Neural crest cell (in vitro differentiated cells): ENCODE measurements at regions not wholly inside any gene's neighbourhood (a gene's known extent, or its start where the extent isn't known, plus 50 kb on each side); places are given as distances from the start of the nearest gene placed in this dataset.

Experiments used
- DNase-seq: peaks from one replicate; pipeline ENCODE4 v3.0.0; 2021; ENCODE audit warnings: low read depth, mixed read lengths, low spot score
- H3K27ac Mint-ChIP-seq: one replicate; pipeline ENCODE4 v1.8.0; 2021; ENCODE audit warnings: mild to moderate bottlenecking, mixed read lengths; ENCODE audit not compliant: unreplicated experiment
- H3K27me3 Mint-ChIP-seq: 2 replicates; pipeline ENCODE4 v1.8.0; 2021; ENCODE audit warnings: low read depth, mild to moderate bottlenecking, mixed read lengths
- H3K36me3 Mint-ChIP-seq: 2 replicates; pipeline ENCODE4 v1.8.0; 2021; ENCODE audit warnings: low read depth, mild to moderate bottlenecking, mixed read lengths
- H3K4me1 Mint-ChIP-seq: 2 replicates; pipeline ENCODE4 v1.8.0; 2021; ENCODE audit warnings: mixed read lengths
- H3K4me3 Mint-ChIP-seq: one replicate; pipeline ENCODE4 v1.8.0; 2021; ENCODE audit warnings: mild to moderate bottlenecking, mixed read lengths
- H3K9me3 Mint-ChIP-seq: 2 replicates; pipeline ENCODE4 v1.8.0; 2021; ENCODE audit warnings: mixed read lengths
- TF ChIP-seq, protein P1 (sequence below): fragments of 200-600 bp; sonication (generic); conservative IDR thresholded peaks from 2 replicates; pipeline ENCODE4 v1.5.0; 2021; ENCODE audit warnings: antibody characterized with exemption, mild to moderate bottlenecking

DNA sequence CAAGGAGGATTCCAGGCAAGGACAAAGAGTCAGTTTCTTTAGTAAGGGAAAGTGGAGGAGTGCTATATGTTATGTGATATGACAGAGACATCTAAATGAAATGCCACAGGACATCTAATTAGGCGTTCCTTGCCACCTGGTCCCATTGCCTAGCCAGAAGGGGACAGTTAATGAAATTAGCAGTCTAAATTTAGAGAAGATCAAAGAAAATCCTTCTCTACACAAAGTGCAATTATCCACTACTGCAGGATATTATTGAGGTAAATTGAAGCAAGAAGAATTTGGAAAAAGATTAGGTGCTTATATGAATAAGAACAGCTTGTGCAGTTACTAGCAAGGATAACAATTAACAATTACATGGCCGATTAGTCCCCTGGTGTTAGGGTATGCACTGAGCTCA lies 495.3 kb upstream of the NMUR2 start:
- TF ChIP-seq, protein P1, sequence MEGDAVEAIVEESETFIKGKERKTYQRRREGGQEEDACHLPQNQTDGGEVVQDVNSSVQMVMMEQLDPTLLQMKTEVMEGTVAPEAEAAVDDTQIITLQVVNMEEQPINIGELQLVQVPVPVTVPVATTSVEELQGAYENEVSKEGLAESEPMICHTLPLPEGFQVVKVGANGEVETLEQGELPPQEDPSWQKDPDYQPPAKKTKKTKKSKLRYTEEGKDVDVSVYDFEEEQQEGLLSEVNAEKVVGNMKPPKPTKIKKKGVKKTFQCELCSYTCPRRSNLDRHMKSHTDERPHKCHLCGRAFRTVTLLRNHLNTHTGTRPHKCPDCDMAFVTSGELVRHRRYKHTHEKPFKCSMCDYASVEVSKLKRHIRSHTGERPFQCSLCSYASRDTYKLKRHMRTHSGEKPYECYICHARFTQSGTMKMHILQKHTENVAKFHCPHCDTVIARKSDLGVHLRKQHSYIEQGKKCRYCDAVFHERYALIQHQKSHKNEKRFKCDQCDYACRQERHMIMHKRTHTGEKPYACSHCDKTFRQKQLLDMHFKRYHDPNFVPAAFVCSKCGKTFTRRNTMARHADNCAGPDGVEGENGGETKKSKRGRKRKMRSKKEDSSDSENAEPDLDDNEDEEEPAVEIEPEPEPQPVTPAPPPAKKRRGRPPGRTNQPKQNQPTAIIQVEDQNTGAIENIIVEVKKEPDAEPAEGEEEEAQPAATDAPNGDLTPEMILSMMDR: no peak
- no peak for DNase-seq
- H3K4me1 Mint-ChIP-seq: no peaks in the 10 kb centered on the region
- H3K27me3 Mint-ChIP-seq: no peaks in the 10 kb centered on the region
- H3K27ac Mint-ChIP-seq: no peak overlapping the region
- H3K9me3 Mint-ChIP-seq: no peaks in the 10 kb centered on the region
- no peak overlapping the region for H3K4me3 Mint-ChIP-seq
- H3K36me3 Mint-ChIP-seq: no peaks in the 10 kb centered on the region

DNA sequence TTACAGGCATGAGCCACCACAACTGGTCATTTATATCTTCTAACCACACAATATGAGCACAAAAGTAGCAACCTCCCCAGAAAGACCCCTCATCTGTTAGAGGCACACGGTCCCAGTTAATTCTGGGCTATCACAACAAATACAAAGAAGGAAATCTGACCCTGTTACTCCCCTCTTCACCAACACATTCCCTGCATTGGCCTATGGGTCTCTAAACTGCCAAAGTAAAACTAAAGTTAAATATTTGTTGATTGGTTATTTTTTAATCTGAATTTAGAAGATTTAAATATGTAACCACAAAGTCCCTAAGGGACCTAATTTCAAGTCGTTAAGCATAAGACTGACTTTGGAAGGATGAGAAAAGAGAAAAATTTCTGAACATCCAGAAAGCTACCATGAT lies 496.7 kb upstream of the NMUR2 start:
- peak overlapping the region; percentile 70 for H3K27ac Mint-ChIP-seq
- H3K36me3 Mint-ChIP-seq: no peaks in the 10 kb centered on the region
- no peaks in the 10 kb centered on the region for H3K4me1 Mint-ChIP-seq
- H3K27me3 Mint-ChIP-seq: no peaks in the 10 kb centered on the region
- H3K4me3 Mint-ChIP-seq: no peak overlapping the region
- TF ChIP-seq, protein P1: no peak
- DNase-seq: no peak
- no peaks in the 10 kb centered on the region for H3K9me3 Mint-ChIP-seq

- H3K4me3 Mint-ChIP-seq: no peak overlapping the region
- no peak overlapping the region for H3K27ac Mint-ChIP-seq
- no peaks in the 10 kb centered on the region for H3K36me3 Mint-ChIP-seq
- H3K27me3 Mint-ChIP-seq: no peaks in the 10 kb centered on the region
- no peak for DNase-seq
- H3K4me1 Mint-ChIP-seq: no peaks in the 10 kb centered on the region
- no peaks in the 10 kb centered on the region for H3K9me3 Mint-ChIP-seq
- TF ChIP-seq, protein P1: no peak
Measured at GRCh38 chr5:152905286-152905685, 500.2 kb upstream of the NMUR2 start.

DNA sequence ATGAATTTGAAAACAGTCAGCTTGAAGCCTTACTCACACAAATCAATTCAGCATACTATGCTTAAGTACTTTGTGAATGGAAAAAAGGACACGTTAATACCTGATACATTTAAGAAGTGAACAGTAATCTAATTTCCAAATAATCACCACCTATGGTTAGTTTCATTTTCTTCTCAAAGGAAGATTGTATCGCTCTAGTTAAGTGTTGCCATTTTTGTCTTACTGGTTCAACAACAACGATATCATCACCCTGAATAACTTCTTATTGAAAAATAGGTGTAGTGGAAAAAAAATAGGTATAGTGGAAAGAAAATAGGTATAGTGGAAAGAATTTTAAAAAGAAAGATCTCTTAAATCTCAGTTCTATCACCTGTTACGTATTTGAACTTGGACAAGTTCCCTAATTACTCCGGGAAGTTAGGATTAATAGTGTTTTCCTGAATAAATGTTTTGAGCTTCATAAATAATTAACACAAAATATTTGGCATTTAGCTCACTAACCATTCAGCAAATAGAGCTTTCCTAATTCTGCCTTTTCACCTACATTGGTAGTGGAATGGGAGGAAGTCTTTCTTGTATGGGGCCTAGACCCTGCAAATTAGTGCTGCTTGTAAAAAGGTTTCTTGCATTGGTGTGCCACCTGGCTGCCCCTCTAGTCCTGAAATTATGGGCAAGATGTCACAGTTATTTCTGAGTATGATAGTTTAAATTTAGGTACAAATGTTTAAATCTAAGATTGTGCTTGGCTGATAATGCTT lies 502.6 kb upstream of the NMUR2 start:
- TF ChIP-seq, protein P1: no peak
- H3K36me3 Mint-ChIP-seq: no peaks in the 10 kb centered on the region
- no peak overlapping the region for H3K27ac Mint-ChIP-seq
- H3K27me3 Mint-ChIP-seq: no peaks in the 10 kb centered on the region
- DNase-seq: no peak
- no peaks in the 10 kb centered on the region for H3K9me3 Mint-ChIP-seq
- H3K4me1 Mint-ChIP-seq: no peaks in the 10 kb centered on the region
- H3K4me3 Mint-ChIP-seq: no peak overlapping the region

GRCh38 chr5:152912924-152913323 lies 507.8 kb upstream of the NMUR2 start:
- H3K27ac Mint-ChIP-seq: no peak overlapping the region
- H3K4me3 Mint-ChIP-seq: no peak overlapping the region
- H3K27me3 Mint-ChIP-seq: no peaks in the 10 kb centered on the region
- no peaks in the 10 kb centered on the region for H3K36me3 Mint-ChIP-seq
- H3K9me3 Mint-ChIP-seq: no peaks in the 10 kb centered on the region
- no peak for DNase-seq
- TF ChIP-seq, protein P1: no peak
- no peaks in the 10 kb centered on the region for H3K4me1 Mint-ChIP-seq
